NT2/D1 (cell line): ENCODE measurements at regions not wholly inside any gene's neighbourhood (a gene's known extent, or its start where the extent isn't known, plus 50 kb on each side); places are given as distances from the start of the nearest gene placed in this dataset.

Experiments used
- SUZ12 ChIP-seq: IDR thresholded peaks from 2 replicates; pipeline ENCODE4 v1.6.1; 2011; ENCODE audit not compliant: insufficient read length, insufficient read depth; ENCODE audit errors: extremely low read depth
- YY1 ChIP-seq: IDR thresholded peaks from 2 replicates; pipeline ENCODE4 v1.6.1; 2011; ENCODE audit not compliant: insufficient read length, insufficient read depth
- ZNF274 ChIP-seq: IDR thresholded peaks from 2 replicates; pipeline ENCODE4 v1.6.1; 2011; ENCODE audit warnings: mild to moderate bottlenecking, low read depth, low read length

DNA sequence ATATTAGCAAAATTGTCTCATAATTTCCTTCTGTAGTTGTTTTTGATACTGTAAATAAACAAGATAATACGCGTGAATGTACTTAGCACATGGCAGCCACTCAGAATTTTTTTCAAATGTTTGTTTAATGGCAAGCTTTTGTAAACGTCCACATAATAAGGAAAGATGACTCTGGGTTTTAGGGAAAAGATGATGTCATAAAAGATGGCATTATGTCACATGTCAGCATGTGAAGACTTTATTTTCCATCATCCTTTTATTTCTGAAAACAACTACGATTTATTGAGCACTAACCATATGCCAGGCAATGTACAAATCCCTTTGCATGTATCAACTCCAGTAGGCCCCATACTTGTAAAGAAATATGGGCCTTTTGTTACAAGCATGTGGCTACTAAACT is 139.9 kb downstream of the C11orf91 start:
- no peak for TF ChIP-seq SUZ12
- TF ChIP-seq YY1: no peak
- no peak for TF ChIP-seq ZNF274
